A549 (cell line): ENCODE measurements at regions not wholly inside any gene's neighbourhood (a gene's known extent, or its start where the extent isn't known, plus 50 kb on each side); places are given as distances from the start of the nearest gene placed in this dataset.

Source experiments
- ATAC-seq, 2 experiments: fragments of 200-7000 bp in 1 of 2; fragments of >200 bp in 1 of 2; cut with Nextera tagmentation in 1 of 2; cut with Tn5 transposase in 1 of 2; 3 replicates each; pipeline versions ENCODE4 v1.8.0 to v1.9.1; 2018 to 2020; ENCODE audit warnings: mild to moderate bottlenecking in 1 of 2, moderate library complexity in 1 of 2
- CTCF ChIA-PET: fragments of 300-600 bp; sonication (Branson Sonifier 250); formaldehyde crosslinking; extraction: SDS; loops from one replicate; lab custom pipeline; 2021; ENCODE audit warnings: antibody characterized with exemption, inconsistent platforms; lab: Yijun Ruan, JAX
- POLR2A ChIA-PET: fragments of 350-600 bp; formaldehyde crosslinking; extraction: SDS; loops from one replicate; lab custom pipeline; 2021; ENCODE audit warnings: antibody characterized with exemption, inconsistent platforms; lab: Yijun Ruan, JAX
- DNase-seq, 2 experiments: peaks; one replicate each; pipeline versions ENCODE4 v3.0.0 to v3.0.0-alpha.2; 2011 to 2016; ENCODE audit warnings: low read depth in 1 of 2, low spot score in 1 of 2
- FAIRE-seq: peaks from 2 replicates; lab custom pipeline; 2011; peaks lifted over from hg19 to GRCh38; lab: Jason Lieb, UNC
- H3K27ac ChIP-seq, 2 experiments: fragments of >200 bp; sonication (Bioruptor Twin); formaldehyde crosslinking; 3 replicates each; pipeline ENCODE4 v1.5.1; 2016 to 2017
- H3K4me1 ChIP-seq: fragments of >200 bp; sonication (Bioruptor Twin); formaldehyde crosslinking; 3 replicates; pipeline ENCODE4 v1.6.1; 2016
- H3K4me2 ChIP-seq: fragments of >200 bp; sonication (Bioruptor Twin); formaldehyde crosslinking; 3 replicates; pipeline ENCODE4 v1.6.1; 2016
- H3K4me3 ChIP-seq: fragments of >200 bp; sonication (Bioruptor Twin); formaldehyde crosslinking; 3 replicates; pipeline ENCODE4 v1.5.1; 2016
- H3K9me3 ChIP-seq: fragments of >200 bp; sonication (Bioruptor Twin); formaldehyde crosslinking; 3 replicates; pipeline ENCODE4 v1.6.1; 2016
- ATOH8 ChIP-seq: fragments of 250-450 bp; sonication (Bioruptor Pico); IDR thresholded peaks from 2 replicates; pipeline ENCODE4 v1.5.0; 2020; ENCODE audit warnings: low read depth, mild to moderate bottlenecking, moderate library complexity
- CBX2 ChIP-seq: fragments of 200-600 bp; sonication (generic); IDR thresholded peaks from 2 replicates; pipeline ENCODE4 v1.6.1; 2016; ENCODE audit warnings: low read depth, mild to moderate bottlenecking, borderline replicate concordance
- CBX8 ChIP-seq: fragments of 200-600 bp; sonication (generic); IDR thresholded peaks from 2 replicates; pipeline ENCODE4 v1.6.1; 2016
- CTCF ChIP-seq: fragments of >200 bp; sonication (Bioruptor Twin); formaldehyde crosslinking; IDR thresholded peaks from 3 replicates; pipeline ENCODE4 v1.5.1; 2016
- EP300 ChIP-seq, 2 experiments: fragments of >200 bp; sonication (Bioruptor Twin); formaldehyde crosslinking; IDR thresholded peaks; 2 replicates in 1 of 2; 3 replicates in 1 of 2; pipeline ENCODE4 v1.6.1; 2016 to 2017
- GATA3 ChIP-seq: IDR thresholded peaks from 2 replicates; pipeline ENCODE4 v1.6.1; 2012; ENCODE audit warnings: borderline replicate concordance
- JUN ChIP-seq, 2 experiments: fragments of >200 bp; sonication (Bioruptor Twin); formaldehyde crosslinking; IDR thresholded peaks; 2 replicates in 1 of 2; 3 replicates in 1 of 2; pipeline ENCODE4 v1.6.1; 2016 to 2017
- KDM5A ChIP-seq: fragments of 200-600 bp; sonication (generic); IDR thresholded peaks from 2 replicates; pipeline ENCODE4 v1.6.1; 2016; ENCODE audit warnings: antibody characterized with exemption, mild to moderate bottlenecking
- MAZ ChIP-seq: fragments of 150-350 bp; IDR thresholded peaks from 2 replicates; pipeline ENCODE4 v1.6.1; 2014; ENCODE audit warnings: antibody characterized with exemption, low read depth, low read length, borderline replicate concordance
- MYC ChIP-seq: IDR thresholded peaks from 2 replicates; pipeline ENCODE4 v1.6.1; 2012; ENCODE audit warnings: mild to moderate bottlenecking, inconsistent platforms, low read length, improper control_type of control experiment, borderline replicate concordance
- NR3C1 ChIP-seq: fragments of >200 bp; sonication (Bioruptor Twin); formaldehyde crosslinking; IDR thresholded peaks from 3 replicates; pipeline ENCODE4 v1.6.1; 2017
- POLR2AphosphoS2 ChIP-seq: conservative IDR thresholded peaks from 2 replicates; pipeline ENCODE4 v1.6.1; 2012; ENCODE audit warnings: low read length, improper control_type of control experiment, inconsistent platforms
- RCOR1 ChIP-seq: fragments of 150-350 bp; IDR thresholded peaks from 2 replicates; pipeline ENCODE4 v1.6.1; 2014; ENCODE audit warnings: antibody characterized with exemption, low read length, low read depth
- TFCP2L1 ChIP-seq: fragments of 250-450 bp; sonication (Bioruptor Pico); IDR thresholded peaks from 2 replicates; pipeline ENCODE4 v1.5.0; 2021; ENCODE audit warnings: mild to moderate bottlenecking
- TP53 ChIP-seq: fragments of 250-450 bp; sonication (Bioruptor Pico); IDR thresholded peaks from 2 replicates; pipeline ENCODE4 v1.5.0; 2021; ENCODE audit warnings: mild to moderate bottlenecking, moderate library complexity
- ZFP36 ChIP-seq: fragments of 450-650 bp; IDR thresholded peaks from 2 replicates; pipeline ENCODE4 v1.6.1; 2014; ENCODE audit warnings: borderline replicate concordance; ENCODE audit not compliant: partially characterized antibody
- WGBS: methylation state at CpG from one replicate; pipeline ENCODE4 v1.1.6; 2017; ENCODE audit errors: missing lambda C conversion rate; 5-methylcytosine and 5-hydroxymethylcytosine counted together
- TF ChIP-seq, protein P1 (sequence below): fragments of >200 bp; sonication (Bioruptor Twin); formaldehyde crosslinking; IDR thresholded peaks from 2 replicates; pipeline ENCODE4 v1.6.1; 2016

GRCh38 chr6:168149015-168149414 lies 70.0 kb upstream of the FRMD1 start (continued):
- no peak for TF ChIP-seq GATA3
- TF ChIP-seq, protein P1, sequence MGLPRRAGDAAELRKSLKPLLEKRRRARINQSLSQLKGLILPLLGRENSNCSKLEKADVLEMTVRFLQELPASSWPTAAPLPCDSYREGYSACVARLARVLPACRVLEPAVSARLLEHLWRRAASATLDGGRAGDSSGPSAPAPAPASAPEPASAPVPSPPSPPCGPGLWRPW: no peak
- TF ChIP-seq TFCP2L1 (CRISPR knock-in tag): no peak
- TF ChIP-seq TP53: no peak
- no peak for TF ChIP-seq RCOR1
- TF ChIP-seq EP300 (IDR thresholded peaks at IDR 0.05): no peak
- no peak for TF ChIP-seq CBX8
- TF ChIP-seq, all 56 proteins: peak for 0

- no peaks in the 10 kb centered on the region for H3K4me1 ChIP-seq
- no peak for TF ChIP-seq KDM5A
- no peak for TF ChIP-seq CTCF
- TF ChIP-seq, all 56 proteins: peak for 0
- POLR2A ChIA-PET: no interaction called here
- WGBS: 63% methylated on average over 13 of the region's 14 CpGs
- DNase-seq: no peak
- ATAC-seq: no peak
- Histone ChIP-seq H3K27ac (no peak overlapping the region), H3K4me2 (no peak overlapping the region), H3K4me3 (no peak overlapping the region), H3K9me3 (no peaks in the 10 kb centered on the region)
- FAIRE-seq: no peak
- CTCF ChIA-PET: interaction anchor here (0.7 kb wide), 1 partner anchor 729 kb away, joined by 3 read pairs; no protein-coding TSS in a partner anchor
Observed at GRCh38 chr6:168148231-168148849, 69.3 kb upstream of the FRMD1 start.

DNA sequence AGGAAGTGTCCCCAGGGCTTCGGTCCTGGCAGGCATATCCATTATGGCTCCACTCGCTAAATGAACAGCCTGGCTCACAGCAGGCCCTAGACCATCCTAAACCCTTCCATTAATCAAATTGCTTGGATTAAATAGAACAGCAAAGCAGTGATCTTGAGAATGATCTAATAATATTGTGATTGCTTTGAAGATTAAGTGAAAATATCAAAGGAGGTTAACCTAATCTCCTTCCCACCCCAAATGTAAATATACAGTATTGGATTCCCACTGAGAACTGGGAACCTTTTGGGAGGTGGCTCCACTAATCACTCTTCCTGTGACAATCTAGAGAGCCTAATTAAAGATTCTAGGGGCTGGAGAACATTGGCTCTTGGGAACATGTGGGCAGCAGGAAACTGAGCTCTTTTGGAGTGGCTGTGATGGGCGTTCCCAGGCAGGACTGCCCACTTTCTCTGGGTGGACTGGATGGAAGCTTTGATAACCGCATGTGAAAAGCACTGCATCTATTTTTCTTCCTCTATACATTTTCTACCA lies 68.3 kb upstream of the FRMD1 start:
- FAIRE-seq: no peak
- TF ChIP-seq ZFP36: no peak
- TF ChIP-seq POLR2AphosphoS2: no peak
- TF ChIP-seq ATOH8 (CRISPR knock-in tag): no peak
- no peak for TF ChIP-seq MYC
- no peak for TF ChIP-seq NR3C1
- TF ChIP-seq JUN (IDR thresholded peaks at IDR 0.05): no peak
- TF ChIP-seq CBX2: no peak
- TF ChIP-seq MAZ: no peak
- no peak for TF ChIP-seq RCOR1
- no peak overlapping the region for H3K4me2 ChIP-seq
- ATAC-seq: no peak
- ChIA-PET POLR2A (no interaction called here), CTCF (interaction anchor here (1.7 kb wide), 1 partner anchor 208 kb away, joined by 9 read pairs; no protein-coding TSS in a partner anchor)
- no peak overlapping the region for H3K4me3 ChIP-seq
- no peaks in the 10 kb centered on the region for H3K9me3 ChIP-seq
- DNase-seq: no peak
- H3K4me1 ChIP-seq: no peaks in the 10 kb centered on the region
- 76% methylated on average over 4 of the region's 4 CpGs for WGBS
- H3K27ac ChIP-seq: no peak overlapping the region
